Head of caudate nucleus (tissue), 42 donors: ENCODE measurements at regions not wholly inside any gene's neighbourhood (a gene's known extent, or its start where the extent isn't known, plus 50 kb on each side); places are given as distances from the start of the nearest gene placed in this dataset.

Experiments
- DNase-seq, 42 donors: peaks; one replicate each; pipeline versions ENCODE4 v3.0.0 to v3.0.0-alpha.2; 2020 to 2021; ENCODE audit warnings: mixed read lengths in 7 of 42
- intact Hi-C: fragments of 100-400 bp; cut with DNase I; formaldehyde crosslinking; loops from one replicate; pipeline ENCODE4 v1.15.0; 2022

DNA sequence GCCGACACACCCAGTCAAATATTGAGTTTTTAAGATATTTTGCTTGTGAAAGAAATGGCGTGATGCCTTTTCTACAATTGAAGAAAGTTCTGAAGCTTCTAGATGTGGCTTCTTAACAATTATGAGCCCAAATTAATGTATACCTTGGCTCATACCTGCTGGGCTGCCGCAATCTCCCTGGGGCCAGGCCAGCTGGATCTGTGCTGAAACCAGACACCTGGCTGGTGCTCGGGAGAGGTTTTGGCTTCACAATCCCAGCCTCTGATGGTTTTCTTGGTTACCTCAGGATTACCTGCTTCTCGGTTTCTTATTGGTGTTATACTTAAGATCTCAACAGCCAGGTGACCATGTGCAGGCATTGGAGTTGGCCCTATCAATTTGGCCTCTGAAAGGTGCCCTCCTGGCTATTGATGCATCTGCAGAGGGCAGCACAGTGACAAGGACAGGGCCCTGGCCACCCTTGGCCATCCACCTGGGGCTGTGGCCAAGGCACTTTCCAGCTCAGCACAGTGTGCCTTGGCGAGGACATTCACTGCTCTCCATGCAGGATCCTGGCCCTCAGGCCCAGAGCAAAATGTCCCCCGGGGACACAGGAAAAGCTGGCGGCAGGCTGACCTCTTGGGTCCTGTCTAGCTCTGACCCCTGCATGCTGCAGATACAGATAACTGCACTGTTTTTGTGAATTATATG lies 305.0 kb downstream of the ZNF536 start:
- intact Hi-C loops, result no loop called here
- DNase-seq, result no peak

DNA sequence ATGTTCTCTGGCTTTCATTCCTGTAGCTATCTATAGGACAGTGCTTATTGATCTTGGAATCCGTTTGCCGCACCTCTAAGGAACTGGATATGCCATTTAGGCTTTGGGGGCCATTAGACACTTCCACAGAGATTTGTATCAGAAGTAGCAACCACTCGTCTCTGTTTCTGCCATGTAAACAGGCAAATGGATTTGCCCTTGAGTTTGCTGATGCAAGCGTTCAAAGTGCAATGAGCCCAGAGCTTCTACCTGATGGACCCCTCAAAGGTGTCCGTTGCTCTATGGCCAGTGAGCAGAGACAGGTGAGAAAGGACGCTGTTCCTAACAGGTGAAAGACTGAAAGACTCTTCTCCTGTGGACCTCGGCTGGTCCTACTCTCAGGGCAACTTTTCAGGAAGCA lies 302.9 kb downstream of the ZNF536 start:
- intact Hi-C loops, result no loop called here

DNA sequence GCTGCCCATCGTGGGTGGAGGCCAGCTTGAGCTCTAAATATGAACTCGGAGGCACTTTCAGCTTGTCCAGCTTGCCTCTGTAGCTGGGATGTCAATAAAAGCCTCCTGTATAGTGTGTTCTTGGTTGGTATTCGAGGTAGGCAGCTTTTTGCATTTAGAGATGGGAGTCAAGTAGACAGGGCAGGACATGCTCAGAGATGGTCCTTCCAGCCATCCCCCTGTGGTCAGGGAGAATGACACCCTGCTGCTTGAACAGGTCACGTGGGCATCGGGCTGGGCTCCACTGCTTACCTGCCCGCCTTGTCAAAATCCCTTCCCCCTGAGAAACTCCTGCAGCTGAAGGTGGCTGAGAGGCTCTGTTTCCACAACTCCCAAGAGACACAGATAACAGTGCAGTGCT lies 302.5 kb downstream of the ZNF536 start:
- intact Hi-C loops, result no loop called here
- no peak for DNase-seq

More for the DNA sequence above, 302.9 kb downstream of the ZNF536 start:
- DNase-seq, result no peak

DNA sequence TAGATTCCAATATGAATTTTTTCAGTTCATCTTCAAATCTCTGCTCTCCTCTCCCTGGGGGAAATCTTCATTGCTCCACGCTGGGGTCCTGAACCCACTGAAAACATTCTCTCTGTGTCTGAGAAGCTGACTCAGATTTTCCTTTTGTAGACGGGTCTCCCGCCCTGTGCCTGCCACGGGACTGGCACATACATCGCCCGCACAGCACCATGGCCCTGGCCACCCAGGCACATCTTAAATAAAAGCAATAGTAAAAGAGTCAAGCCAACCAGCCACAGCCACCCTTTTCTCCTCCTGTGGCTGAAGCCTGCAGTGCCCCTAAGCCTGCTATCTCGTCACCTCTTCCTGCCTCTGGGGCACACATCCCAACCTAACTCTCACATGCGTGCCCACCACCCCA lies 301.2 kb downstream of the ZNF536 start:
- intact Hi-C loops, result no loop called here

DNA sequence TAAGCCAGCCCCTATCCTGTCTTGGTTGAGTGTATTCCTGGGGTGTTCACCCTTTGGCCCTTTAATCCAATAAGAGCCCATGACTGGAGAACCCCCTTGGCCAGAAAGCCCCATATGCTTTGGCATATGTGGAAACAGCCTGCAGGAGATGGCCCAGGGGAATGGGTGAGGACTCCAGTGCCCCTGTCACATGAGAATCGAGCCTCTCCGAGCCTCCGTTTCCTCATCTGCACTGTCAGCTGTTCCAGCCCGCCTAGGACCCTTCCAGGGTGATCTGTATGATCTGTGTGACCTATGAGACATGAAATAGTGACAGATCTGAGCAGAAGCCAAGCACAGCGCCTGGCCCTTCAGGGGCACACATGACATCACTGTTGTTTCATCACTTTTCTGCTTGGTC lies 300.7 kb downstream of the ZNF536 start:
- intact Hi-C loops, result no loop called here
- DNase-seq, result no peak

More for the DNA sequence above, 301.2 kb downstream of the ZNF536 start:
- no peak for DNase-seq

DNA sequence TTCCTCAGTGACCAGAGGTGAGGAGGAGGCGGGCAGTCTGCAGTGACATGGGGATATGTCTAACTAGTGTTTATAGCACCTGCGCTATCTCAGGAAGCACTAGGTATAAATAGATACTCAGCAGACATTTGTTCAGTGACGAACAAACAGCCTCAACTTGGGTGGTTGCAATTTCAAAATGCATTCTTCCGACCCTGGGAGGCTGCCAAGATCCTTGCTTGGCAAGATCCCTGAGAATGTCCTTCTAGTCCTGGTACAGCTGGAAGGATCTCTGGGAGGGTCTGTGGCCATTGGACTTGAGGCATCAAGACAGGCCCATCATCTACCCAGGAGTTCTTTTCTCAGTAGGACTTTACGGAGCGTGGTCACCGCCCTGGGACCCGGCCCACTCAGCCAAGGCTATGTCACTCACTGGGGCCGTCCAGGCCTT lies 299.5 kb downstream of the ZNF536 start:
- DNase-seq, result no peak
- intact Hi-C loops, result no loop called here

DNA sequence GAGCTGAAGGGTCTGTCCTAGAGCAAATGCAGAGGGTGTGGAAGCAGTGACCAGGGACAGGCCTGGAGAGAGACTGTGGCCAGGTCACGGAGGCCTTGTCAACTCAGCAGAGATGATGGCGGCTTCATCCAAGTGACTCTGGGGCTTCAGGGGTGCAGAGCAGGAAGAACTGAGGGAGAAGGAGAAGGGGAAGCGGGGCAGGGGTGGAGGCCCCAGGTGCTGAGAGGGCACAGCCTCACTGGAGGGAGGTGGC lies 299.1 kb downstream of the ZNF536 start:
- no peak for DNase-seq
- intact Hi-C loops, result no loop called here

DNA sequence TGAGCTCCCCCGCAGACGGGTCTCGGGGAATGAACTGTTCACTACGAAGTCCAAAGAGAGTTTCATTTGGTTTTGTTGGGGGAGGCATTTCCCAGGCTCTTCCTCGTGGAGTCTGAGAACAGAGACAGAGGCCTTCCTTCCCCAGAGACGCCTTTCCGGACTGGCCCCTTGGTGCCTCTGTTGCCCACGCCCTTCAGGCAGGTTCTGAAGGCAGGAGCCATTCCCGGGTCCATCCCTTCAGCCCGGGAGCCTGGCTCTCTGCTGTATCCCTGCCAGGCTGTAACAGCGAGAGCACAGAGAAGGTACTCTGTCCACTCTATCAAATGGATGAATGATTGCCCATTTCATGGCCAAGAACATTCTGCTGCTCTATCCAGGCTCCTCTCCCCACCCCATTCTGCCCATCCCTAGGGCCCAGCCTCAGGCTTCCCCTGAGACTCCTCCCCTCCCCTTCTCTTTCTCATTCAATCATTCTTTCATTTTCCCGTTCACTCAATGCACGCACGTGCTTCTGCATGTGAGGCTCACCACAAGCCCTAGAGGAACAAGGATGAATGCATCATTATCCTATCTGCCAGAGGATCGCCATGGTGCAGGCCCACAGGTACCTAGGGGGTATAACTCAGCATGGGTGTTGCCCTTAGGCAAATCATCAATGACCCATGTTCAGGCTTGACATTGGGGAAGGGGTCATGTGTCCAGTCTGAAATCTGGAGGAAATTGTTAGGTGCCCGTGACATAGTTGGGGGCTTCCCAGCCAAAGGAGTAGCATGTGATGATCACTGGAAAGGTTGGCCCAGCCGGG lies 298.6 kb downstream of the ZNF536 start:
- DNase-seq, result no peak
- intact Hi-C loops, result no loop called here

DNA sequence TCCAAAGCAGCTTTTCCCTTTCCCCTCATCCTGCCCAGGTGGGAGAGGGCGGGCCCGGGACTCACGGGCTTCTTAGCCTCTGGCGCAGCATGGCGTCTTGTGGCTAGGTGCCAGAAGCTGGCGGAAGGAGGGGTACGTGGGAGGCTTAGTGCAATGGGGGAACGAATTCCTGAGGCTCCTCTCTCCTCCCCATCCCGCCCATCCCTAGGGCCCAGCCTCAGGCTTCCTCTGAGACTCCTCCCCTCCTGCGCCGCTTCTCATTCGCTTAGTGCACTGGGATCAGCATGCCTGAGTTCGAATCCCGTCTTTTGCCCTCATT lies 297.8 kb downstream of the ZNF536 start:
- DNase-seq, result peak in 22 of 42 donors; percentile 24 to 73 (median 51)
- intact Hi-C loops, result no loop called here

DNA sequence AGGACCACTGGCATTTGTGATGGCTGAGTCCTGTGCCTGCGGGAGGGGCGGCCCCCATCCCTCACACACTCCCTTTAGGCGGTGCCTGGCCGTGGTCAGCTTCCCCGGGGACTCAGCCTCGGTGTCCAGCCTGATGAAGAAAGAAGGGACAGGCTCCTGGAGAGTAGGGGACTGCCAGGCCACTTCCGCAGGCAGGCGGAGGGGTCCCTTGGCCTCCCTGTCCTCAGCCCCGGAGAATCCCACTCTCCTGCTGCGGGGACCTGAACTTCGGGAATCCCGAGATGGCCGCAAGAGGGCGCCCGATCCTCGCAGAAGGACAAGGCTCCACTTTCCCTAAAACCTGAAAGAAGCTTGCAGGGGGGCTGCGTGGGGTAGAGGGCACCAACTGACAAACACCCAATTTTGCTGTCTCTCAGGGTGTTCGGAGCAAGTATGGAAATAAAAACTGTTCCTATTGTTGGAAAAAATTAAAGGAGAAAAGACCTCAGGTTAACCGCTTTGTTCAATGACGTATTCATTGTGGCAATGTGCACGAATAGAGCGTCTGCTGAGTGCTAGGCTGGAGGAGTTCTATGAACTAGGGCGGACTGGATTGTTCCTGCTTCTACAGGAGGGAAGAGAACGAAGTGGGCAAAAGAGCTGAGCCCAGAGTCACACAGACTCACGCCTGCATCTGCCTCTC lies 297.3 kb downstream of the ZNF536 start:
- peak; percentile 68 to 93 (median 84) for DNase-seq
- intact Hi-C loops, result no loop called here

DNA sequence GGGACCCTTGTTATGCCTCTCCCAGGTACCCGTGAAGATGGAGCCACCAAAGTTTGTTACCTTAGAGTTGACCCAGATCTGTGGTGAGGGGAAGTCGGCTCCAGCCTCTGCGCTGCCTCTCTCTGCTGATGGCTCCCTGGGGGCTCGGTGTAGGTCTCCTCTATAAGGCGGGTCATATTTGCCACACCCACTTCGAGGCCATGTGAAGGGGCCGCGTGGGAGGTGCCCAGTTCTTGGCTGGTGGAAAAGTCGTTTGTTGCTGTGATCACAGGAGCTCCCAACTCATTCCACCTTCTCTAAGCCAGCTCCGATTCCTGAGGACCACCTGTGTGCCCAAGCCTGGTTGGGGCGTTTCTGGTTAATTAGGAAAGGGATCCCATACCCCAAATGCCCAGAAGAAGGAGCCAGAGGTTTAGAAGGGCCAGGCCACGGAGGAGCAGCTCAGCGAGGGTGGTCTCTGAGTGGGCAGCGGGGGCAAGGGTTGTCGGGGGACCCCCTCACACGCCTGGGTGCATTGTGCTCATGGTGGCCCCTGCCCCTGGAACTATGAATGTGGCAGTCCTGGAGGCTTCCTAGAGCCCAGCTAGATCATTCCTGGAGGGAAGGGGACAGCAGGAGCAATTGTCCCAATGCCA lies 296.5 kb downstream of the ZNF536 start:
- intact Hi-C loops, result no loop called here
- DNase-seq, result peak in 1 of 42 donors; percentile 3

DNA sequence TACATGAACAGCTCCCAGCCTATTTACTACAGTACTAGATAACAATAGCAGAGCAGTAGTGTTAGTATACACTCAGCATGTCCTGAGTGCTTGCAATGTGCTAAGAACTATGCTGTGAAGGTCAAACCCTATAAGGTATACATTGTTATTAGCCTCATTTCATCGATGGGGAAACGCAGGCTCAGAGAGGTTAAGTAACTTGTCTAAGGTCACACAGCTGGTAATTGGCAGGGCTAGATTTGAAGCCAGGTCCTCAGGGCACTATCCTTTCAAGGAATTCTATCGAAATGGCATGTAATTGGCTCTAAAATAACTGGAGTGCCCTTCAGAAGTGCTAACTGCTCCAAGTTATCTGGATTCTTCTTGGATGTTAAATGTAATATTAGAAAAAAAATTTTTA lies 295.6 kb downstream of the ZNF536 start:
- peak in 1 of 42 donors; percentile 1 for DNase-seq
- intact Hi-C loops, result no loop called here

DNA sequence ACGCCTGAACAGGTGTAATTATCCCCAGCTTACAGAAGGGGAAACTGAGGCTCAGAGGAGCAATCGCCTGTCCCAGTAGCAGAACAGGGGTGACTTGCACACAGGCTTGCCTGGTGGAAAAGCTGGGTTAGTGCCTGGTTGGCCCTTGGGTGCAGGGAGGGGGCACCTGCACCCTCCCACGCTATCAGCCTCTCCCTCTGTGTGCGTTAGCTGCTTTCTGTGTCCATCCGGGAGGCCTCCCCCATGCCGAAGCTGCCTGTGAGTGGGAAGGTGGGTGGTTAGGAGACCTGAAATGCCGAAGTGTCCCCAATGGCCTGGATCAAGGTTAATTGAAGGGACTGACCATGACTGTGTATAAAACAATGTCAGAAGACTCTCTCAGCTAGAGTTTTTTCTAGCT lies 295.0 kb downstream of the ZNF536 start:
- intact Hi-C loops, result no loop called here
- DNase-seq, result peak in 2 of 42 donors; percentile 5 to 15

DNA sequence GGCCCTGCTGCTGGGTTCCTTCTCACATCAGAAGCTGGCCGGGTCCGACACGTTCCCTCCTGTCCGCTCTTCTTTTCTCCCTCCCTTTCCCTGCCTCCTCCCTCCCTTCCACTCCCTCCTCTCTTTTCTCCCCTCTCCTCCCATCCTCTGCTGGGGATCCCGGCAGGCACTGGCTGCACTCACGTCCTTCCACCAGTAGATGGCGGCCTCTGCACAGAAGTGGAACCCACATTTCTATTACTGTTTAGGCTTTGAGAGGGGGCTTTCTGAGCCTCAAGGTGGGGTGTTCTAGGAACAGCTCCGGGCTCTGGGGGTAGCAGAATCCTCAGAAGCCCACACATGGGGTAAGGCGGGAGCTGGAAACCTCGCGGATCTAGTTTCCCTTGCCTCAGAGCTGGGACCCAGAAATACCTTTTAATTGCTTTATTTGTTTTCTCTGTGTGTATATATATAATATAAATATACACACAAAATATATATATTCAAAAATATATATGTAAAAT lies 294.2 kb downstream of the ZNF536 start:
- peak; percentile 42 to 90 (median 75) for DNase-seq
- intact Hi-C loops, result no loop called here

DNA sequence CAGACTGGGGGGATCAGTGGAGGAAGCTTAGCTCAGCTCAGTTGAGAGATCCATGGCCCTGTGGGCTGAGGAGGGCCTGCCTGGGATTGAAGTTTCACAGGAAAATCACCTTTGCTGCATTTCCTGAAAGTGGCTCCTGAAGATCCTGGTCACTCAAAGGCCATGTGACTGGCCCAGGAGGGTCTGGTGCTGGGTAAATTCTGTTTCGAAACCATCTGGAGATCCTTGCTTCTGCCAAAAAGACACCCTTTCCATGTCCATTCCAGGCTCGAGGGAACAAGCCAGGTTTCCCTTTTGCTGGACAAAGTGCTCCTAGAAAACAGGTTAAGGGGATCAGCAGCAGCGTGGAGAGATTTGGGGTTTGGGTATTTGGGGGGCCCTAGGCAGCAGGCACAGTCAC lies 293.3 kb downstream of the ZNF536 start:
- DNase-seq, result peak in 2 of 42 donors; percentile 2 to 20
- intact Hi-C loops, result no loop called here

DNA sequence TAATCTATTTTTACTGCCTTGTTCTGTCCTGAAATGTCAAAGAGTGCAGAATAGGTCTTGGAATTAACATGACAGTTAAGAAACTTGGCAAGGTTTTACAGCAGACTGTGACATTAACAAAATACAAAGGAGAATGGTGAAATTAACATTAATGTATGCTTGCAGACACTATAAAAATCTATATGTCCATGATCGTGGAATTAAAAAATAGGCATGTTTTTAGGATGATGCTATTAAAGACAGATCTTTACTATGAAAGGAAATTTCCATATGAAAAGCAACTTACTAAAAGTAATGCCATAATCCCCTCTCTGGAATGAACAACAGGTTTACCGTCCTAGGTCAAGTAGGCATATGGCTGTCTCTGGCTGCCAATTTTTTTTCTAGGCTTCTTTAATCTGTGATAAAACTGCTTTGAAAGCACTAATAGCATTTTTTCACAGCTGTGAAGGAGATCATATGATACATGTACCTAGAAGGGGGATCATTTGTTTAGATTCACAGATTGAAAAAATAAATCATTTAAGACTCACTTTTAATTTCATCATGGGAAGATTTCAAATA lies 291.5 kb downstream of the ZNF536 start:
- intact Hi-C loops, result no loop called here
- no peak for DNase-seq

DNA sequence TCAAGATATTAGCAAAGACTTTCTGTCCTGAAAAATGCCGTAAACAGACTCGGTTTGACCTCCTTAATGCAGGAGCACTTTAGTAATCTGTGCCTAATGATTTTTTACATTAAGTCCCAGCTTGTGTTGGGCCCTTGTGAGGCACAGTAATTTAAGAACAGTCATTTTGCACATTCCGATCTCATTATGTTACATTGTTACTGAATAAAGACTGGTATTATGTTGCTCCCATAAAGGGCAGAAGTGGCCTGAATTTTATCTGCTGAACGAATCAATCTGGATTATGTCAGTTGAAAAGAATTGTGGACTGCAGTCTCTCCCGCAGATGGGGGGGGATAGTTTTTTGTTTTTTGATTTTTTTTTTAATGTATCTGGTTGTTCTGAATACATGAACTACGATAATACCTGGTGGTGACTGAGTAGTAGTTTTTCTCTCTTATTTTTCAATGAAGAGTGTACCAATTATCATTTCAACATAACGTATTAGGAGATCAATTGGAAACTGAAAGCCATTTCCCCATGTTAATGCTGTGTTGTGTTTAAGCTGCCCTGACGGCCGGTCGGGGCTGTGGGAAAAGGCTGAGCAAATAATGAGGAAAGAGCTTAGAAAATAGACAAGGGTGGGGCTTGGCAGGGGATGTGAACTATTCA lies 290.2 kb downstream of the ZNF536 start:
- intact Hi-C loops, result no loop called here
- peak in 6 of 42 donors; percentile 25 to 74 (median 45) for DNase-seq

DNA sequence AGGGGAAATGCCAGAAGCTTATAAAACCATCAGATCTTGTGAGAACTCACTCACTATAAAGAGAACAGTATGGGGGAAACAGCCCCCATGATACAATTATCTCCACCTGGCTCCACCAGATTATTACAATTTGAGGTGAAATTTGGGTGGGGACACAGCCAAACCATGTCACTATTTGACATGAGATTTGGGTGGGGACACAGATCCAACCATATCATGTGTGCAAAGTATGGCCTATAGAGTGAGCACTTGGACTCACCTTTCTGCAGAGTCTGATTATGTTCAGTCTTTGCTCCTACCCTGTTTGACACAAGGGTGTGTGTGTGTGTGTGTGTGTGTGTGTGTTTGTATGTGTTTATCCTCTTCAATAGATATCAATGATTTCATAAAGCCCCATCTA lies 287.5 kb downstream of the ZNF536 start:
- intact Hi-C loops, result loop anchor here (10.0 kb wide), 1 partner anchor 595 kb away; no protein-coding TSS in a partner anchor
- no peak for DNase-seq
